ENCODE measurements at regions not wholly inside any gene's neighbourhood (a gene's known extent, or its start where the extent isn't known, plus 50 kb on each side); places are given as distances from the start of the nearest gene placed in this dataset.

GRCh38 chr16:54505549-54506213, 219.1 kb upstream of the IRX3 start:
- no peak for DNase-seq

GRCh38 chr16:54504372-54504771, 217.8 kb upstream of the IRX3 start:
- no peak for DNase-seq

- no peak for DNase-seq
These were observed 217.3 kb upstream of the IRX3 start for GRCh38 chr16:54503856-54504219.

- DNase-seq: no peak
These were observed 216.6 kb upstream of the IRX3 start for GRCh38 chr16:54503011-54503855.

GRCh38 chr16:54501797-54502196, 215.2 kb upstream of the IRX3 start:
- no peak for DNase-seq

- no peak for DNase-seq
These were observed 207.0 kb upstream of the IRX3 start for GRCh38 chr16:54493594-54493993.

GRCh38 chr16:54493061-54493460, 206.5 kb upstream of the IRX3 start:
- no peak for DNase-seq

GRCh38 chr16:54490112-54490488, 203.5 kb upstream of the IRX3 start:
- DNase-seq: no peak

GRCh38 chr16:54489225-54490111, 202.9 kb upstream of the IRX3 start:
- DNase-seq: no peak

GRCh38 chr16:54488729-54489128, 202.1 kb upstream of the IRX3 start:
- no peak for DNase-seq

GRCh38 chr16:54487933-54488332, 201.3 kb upstream of the IRX3 start:
- DNase-seq: no peak

GRCh38 chr16:54484700-54485099, 198.1 kb upstream of the IRX3 start:
- no peak for DNase-seq

- DNase-seq: no peak
These were observed 196.4 kb upstream of the IRX3 start for GRCh38 chr16:54482892-54483574.

- no peak for DNase-seq
These were observed 193.8 kb upstream of the IRX3 start for GRCh38 chr16:54480429-54480828.

GRCh38 chr16:54479546-54479945, 193.0 kb upstream of the IRX3 start:
- no peak for DNase-seq

- no peak for DNase-seq
These were observed 191.1 kb upstream of the IRX3 start for GRCh38 chr16:54477714-54478113.

- DNase-seq: no peak
These were observed 188.5 kb upstream of the IRX3 start for GRCh38 chr16:54475019-54475601.

GRCh38 chr16:54473226-54473993, 186.8 kb upstream of the IRX3 start:
- no peak for DNase-seq

GRCh38 chr16:54467398-54467797, 180.8 kb upstream of the IRX3 start:
- no peak for DNase-seq

- DNase-seq: no peak
These were observed 179.6 kb upstream of the IRX3 start for GRCh38 chr16:54466233-54466632.

- DNase-seq: no peak
These were observed 178.5 kb upstream of the IRX3 start for GRCh38 chr16:54465063-54465462.

- DNase-seq: no peak
These were observed 176.2 kb upstream of the IRX3 start for GRCh38 chr16:54462771-54463170.
